ENCODE measurements at regions not wholly inside any gene's neighbourhood (a gene's known extent, or its start where the extent isn't known, plus 50 kb on each side); places are given as distances from the start of the nearest gene placed in this dataset.

- TF ChIP-seq CTCF (conservative IDR thresholded peaks at IDR 0.05; ENCODE audit: low read depth, low read length) (no peak), EZH2 (IDR thresholded peaks at IDR 0.05; ENCODE audit: borderline replicate concordance, low read depth, low read length, poor library complexity, severe bottlenecking) (no peak)
Observed at GRCh38 chr4:162847945-162848549, 318.6 kb downstream of the NAF1 start.

Measured in A673 (cell line).